GM18511 (cell line): ENCODE measurements at regions not wholly inside any gene's neighbourhood (a gene's known extent, or its start where the extent isn't known, plus 50 kb on each side); places are given as distances from the start of the nearest gene placed in this dataset.

Experiments used
- ATAC-seq: cut with Tn5 transposase; IDR thresholded peaks from one replicate; pipeline ENCODE4 v1.9.1; 2021; ENCODE audit warnings: mild to moderate bottlenecking, moderate library complexity; ENCODE audit not compliant: unreplicated experiment

DNA sequence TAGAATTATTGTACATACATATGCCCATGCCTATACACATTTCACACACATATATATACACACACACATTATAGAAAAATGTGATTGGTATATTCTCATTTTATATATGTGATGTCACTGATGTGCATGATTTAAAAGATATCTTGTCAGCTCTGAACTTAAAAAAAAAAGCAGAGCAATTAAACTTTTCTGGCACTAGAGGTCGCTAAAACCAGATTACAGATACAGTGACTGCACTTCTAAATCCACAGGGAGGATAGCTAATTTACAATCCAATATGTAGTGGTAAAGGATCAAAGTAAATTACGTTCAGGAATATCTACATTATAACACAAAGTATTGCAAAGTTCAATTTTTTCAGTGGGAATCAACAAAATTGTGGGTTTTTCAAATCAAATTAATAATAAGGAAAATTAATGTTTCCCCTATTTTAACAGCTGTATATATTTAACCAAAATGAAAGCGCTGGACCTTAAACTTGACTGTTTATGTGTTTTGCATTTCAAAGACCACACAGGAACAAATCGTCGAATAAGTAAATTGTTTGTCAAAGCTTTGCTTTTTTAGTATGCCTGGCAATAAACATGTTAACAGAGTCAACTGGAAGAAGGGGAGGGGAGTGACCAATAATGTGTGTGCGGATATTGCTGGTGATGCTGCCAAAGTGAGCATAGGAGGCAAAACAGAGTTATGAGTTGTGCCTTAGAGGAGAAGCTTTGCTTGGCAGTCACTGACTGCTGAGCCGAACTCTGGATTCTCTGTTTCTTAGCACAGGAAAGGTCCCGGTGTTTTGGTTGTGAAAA lies 1201.4 kb upstream of the C9orf72 start:
- no peak for ATAC-seq

DNA sequence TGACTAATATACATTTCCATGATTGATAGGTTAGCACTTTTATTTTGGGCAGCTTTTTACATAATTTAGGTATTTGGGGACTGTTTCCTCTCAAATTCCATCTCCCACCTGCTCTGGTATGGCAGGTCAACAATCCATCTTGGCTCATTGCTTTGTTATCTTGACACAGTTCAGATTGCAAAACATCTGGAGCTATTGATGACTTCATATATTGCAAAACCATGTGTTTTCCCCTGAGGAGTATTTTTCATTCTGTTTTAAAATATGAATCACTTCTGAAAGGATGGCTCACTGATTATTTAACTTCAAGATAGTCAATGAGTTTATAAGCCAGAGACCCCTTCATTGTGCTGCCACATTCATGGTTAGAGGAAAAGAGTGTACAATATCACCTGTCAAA lies 1206.0 kb upstream of the C9orf72 start:
- ATAC-seq, result no peak

- ATAC-seq, result no peak
These were observed 1208.2 kb upstream of the C9orf72 start for GRCh38 chr9:28781481-28781880.

- ATAC-seq, result no peak
These were observed 1209.3 kb upstream of the C9orf72 start for GRCh38 chr9:28782630-28783029.

- no peak for ATAC-seq
These were observed 1219.4 kb upstream of the C9orf72 start for GRCh38 chr9:28792716-28793115.

DNA sequence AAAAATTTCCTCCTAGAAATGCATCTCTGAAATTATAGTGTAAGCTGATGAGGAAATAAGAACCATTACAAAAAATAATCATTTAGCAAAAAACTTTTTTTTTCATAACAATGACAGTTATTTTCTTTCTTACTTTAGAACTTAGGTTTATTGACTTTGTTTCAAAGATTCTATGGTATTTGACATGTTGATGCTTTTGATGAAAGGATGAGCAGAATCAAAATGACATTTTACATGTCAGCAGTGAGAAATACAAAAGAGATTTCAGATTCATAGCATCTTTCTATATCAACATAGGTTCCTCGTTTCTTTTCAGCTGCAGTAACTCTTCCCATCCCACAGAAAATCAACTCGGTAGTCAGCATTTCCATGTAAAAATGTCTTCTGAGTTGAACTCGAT lies 1226.6 kb upstream of the C9orf72 start:
- no peak for ATAC-seq

GRCh38 chr9:28801144-28801799 lies 1228.0 kb upstream of the C9orf72 start:
- no peak for ATAC-seq

DNA sequence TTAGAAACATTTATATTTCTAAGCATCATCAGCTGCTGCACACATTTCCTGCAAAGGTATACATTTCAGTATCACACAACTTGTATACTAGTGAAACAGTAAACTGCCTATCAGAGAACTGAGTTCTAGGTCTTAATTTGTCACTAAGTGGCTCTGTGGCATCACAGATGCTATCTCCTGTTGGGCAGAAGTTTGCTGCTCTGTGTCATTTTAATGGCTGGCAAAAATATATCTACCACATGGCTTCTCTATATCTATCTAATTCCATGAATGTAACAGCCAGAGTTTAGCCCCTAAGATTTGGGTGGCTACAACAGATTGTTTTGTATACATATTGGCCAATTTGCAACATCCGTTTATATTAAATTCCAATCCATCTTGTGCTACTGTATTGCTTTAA lies 1231.9 kb upstream of the C9orf72 start:
- no peak for ATAC-seq

DNA sequence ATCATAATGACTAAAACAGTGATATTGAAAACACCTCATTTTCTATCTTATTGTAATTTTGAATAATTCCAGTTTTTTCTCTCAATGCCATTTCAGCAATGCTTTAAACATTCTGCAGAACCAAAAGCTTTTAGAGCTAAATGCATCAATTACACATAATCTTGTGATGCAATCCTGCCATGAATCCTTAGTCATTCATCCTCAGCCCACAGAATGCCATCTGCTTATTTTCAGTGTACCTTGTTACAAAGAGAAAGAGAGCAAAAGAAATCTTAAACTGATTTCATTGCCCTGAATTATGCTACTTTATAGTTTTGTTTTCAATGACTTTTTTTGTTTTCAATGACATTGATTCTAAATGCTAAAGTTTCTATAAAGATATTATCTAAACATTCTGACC lies 1234.8 kb upstream of the C9orf72 start:
- no peak for ATAC-seq

- ATAC-seq, result no peak
These were observed 1237.3 kb upstream of the C9orf72 start for GRCh38 chr9:28810388-28811075.

DNA sequence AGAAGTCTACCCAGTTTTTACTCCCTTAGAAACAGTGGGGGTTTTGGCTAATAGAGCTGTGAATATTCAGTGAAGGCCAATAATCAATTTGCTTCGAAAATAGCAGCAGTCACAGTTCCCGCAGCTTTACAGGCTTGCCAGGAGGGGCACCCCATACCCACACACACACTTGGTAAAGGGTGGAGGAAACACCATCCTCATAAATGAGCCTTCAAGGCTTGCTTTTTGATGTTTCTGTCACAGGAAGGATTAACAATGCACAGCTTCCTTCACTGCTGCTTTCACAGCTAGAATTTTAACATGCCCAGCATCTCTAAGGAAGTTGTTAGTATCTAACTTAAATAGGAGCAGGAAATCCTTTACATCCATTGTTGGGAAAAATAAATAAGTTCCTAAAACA lies 1247.5 kb upstream of the C9orf72 start:
- ATAC-seq, result no peak

DNA sequence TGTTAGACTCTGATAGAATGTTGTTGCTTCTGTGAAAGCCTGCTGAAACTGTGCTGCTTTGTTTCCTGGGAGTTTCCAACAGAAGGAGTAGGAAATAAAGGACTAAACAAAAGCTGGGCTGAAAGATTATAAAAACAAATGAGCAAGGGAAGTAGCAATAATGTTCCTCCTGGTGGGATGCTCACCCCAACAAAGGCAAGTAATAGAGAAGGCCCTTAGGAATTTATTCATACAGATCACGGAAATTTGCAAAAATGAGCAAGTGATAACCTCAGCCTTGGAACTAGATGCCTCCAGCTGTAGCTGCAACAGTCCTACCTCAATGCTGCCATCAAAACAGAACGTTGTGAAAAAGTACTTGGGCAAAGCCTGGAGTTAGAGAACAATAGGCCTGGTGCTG lies 1248.0 kb upstream of the C9orf72 start:
- no peak for ATAC-seq

DNA sequence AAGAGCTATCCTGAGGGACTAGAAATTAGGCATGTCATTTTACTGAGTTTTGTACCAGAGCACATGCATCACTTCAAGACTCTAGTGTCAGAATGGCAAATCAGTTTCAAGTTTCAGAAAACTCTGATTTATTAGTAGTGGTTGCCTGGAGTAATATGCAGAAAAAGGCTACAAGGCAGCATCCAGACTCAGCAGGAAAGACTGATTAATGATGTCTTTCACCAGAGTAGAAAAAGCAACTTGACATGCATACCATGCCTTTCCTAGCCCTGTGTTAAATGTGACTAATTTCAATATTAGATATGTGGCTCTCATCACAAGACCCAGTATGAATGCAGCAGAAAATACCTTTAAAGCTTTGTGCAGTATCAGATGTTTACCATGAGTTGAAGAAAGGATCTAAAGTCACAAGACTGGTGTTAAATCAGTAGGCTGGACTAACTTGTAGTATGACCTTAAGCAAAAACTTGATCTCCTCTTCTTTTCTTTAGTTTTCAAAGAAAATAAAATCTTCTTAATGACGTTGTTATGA lies 1251.2 kb upstream of the C9orf72 start:
- ATAC-seq, result no peak

DNA sequence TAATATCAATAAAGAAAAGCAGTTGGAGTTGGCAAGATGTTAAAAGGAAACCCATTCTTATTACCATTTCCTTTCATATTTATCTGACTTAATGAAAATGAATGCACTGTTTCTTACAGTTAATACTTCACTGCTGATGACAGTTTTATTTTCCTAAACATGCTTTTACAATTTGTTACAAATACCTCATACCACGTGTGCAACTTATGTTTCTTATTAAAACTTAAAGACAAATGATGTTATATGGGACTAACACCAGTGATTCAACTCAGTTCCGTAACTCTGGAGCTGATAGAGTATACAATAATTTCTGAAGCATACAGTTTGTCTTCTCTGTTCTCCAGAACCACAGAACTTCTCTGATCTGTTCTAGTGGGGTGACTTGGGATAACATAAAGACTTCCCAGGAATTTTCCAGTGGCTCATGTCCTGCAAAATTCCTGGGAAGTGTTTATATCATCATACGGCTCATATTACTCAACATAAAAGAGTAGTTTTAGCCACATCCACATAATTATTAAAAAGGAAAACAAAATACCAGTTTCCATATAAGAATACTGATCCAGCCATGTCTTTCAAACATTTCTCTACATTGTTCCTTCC lies 1259.0 kb upstream of the C9orf72 start:
- ATAC-seq, result no peak

DNA sequence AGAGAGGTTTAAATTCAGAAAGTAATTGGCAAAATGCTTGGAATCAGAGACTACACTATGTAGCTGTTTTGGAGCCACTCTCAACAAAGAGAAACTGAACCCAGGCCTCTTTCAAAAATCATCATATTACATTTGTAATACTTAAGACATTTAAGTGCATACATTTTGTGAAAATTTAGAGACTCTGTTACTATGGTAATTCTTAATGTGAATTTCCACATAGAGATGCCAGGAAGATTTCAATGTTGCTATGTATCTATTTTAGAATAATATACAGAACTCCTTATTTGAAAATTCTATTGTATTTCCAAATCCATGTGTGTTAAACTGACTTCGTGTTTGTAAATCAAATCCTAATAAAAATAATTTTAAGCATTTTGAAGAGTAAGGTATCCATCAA lies 1260.9 kb upstream of the C9orf72 start:
- no peak for ATAC-seq

- no peak for ATAC-seq
These were observed 1266.6 kb upstream of the C9orf72 start for GRCh38 chr9:28839778-28840430.

DNA sequence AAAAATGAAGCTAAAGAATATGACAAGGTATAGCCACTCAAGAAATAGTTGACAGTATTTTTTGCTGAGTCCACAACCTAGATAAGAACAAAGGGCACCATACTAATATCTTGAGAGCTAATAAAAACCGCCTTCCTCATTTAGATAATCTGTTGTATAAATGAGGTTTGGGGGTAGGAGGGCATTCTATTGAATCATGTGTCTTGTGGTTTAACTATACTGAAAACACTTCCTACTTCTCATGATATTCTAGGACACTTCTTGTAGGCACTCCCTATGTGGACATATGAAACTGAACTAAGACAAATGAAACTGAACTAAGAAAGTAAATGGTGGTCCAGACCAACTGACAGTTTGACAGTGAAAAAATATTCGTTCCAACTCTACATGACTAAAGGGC lies 1268.5 kb upstream of the C9orf72 start:
- no peak for ATAC-seq

GRCh38 chr9:28847331-28847730 lies 1274.0 kb upstream of the C9orf72 start:
- no peak for ATAC-seq

DNA sequence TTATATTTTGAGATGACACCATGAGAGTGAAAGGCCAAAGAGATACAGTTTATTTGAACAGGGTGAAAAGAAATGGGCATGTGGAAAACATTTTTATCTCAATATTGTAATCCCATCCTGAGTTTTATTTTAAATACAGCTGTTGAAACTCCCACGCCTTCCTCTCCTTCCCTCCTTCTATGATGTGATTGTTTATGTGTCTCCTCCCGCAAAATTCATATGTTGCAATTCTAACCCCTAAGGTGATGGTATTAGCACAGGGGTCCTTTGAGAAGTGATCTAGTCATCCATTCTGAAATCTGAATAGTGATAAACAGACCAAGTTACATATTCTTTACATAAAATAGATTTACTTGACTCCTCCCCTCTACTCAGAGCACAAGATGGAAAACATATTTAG lies 1275.4 kb upstream of the C9orf72 start:
- ATAC-seq, result no peak

GRCh38 chr9:28853477-28853876 lies 1280.2 kb upstream of the C9orf72 start:
- no peak for ATAC-seq

DNA sequence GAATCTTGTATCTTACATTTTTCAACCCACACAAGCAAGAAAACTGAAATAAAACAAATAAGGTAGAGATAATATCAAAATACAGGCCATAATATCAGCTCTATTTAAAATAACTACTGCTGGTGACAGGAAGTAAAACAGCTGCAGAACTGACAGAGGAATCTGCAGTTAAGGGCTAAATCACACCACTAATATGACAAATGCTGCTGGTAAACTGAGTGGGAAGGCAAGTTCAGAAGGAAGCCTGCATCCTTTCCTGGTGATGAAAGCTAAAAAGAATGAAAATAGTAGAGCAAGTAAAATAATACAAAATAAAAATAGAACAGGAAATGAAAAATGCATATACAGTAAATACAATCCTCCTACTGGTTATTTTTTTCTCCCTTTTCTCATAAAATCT lies 1293.7 kb upstream of the C9orf72 start:
- ATAC-seq, result no peak
